Activated CD8-positive, alpha-beta memory T cell treated with anti-CD3 and anti-CD28 coated beads for 48 hours (primary cell): ENCODE measurements at regions not wholly inside any gene's neighbourhood (a gene's known extent, or its start where the extent isn't known, plus 50 kb on each side); places are given as distances from the start of the nearest gene placed in this dataset.
A peak's percentile ranks its signal among the peaks of the same experiment; 100 is the strongest.
"Not testable (repeated sequence)": the region's sequence is repeated elsewhere in the genome, so short reads cannot be mapped to it uniquely, and the experiment has no call there.

Experiments used
- DNase-seq, 3 experiments: peaks; one replicate each; pipeline ENCODE4 v3.0.0-alpha.2; 2020; ENCODE audit warnings: low read depth in 2 of 3, low spot score in 2 of 3

DNA sequence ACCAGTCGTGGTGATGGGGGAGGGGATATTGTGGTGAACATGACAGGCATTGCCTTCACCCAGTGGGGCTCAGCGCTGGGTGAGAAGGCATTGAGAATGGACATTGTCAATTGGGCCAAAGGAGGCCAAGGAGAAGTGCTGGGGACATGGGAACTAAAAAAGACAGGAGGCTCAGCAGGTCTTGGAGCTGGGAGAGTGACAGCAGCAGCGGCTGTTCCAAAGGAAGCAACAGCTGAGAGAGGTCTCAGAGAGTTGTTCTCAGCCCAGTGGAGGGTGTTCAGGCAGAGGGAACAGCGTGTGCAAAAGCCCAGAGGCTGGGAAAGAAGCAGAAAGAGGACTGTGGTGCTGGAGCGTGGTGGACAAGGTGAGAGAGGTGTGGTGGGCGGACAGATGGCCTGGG, 56.6 kb upstream of the ASNS start:
- not testable (repeated sequence) for DNase-seq

DNA sequence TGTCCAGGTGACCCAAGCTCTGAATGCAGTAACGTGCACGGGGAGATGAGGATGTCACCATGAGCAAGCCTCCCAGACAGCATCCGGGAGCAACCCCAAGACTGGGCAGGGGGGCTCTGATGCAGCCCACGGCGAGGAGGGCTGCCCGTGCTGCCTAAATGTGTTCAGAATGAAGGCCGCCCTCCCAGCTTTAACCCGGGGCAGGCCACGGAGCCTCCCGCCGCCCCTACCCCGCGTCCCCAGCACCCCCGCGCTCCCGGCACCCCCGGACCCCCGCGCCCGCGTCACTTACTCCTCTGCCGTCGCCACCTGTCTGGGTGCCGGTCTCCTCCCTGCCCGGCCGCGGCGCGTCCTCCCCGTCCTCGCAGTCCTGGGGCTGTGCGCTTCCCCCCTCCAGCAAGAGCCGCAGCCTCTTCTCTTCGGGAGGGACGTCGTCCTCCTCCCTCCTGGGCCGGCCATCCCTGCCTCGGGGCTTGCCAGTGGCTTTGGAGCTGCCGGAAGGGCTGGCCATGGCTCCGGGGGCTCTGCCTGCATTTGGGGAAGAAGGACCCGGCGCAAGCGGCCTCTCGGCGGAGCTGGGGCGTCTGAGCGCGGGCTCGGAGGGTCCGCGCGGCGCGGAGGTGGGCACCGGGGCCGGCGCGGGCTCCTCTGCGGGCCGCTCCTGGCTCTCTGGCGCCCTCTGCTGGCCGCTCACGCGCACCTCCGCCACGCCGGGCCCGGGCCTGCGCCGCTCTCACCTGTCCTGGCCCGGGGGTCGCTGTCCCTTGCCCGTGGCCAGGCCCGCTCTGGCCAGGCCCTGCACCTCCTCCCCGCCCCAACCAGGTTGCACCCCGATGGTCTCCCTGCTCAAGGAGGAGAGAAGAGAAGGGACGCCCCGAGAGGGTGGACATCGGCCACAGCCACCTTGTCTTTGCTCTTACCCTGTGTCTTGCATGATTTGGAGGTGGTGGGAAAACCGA, 55.9 kb upstream of the ASNS start:
- DNase-seq = peak; percentile 50 to 70 (median 69)
